Progenitor cell of endocrine pancreas (in vitro differentiated cells): ENCODE measurements at regions not wholly inside any gene's neighbourhood (a gene's known extent, or its start where the extent isn't known, plus 50 kb on each side); places are given as distances from the start of the nearest gene placed in this dataset.
"Not testable (repeated sequence)": the region's sequence is repeated elsewhere in the genome, so short reads cannot be mapped to it uniquely, and the experiment has no call there.

Experiments used
- DNase-seq: peaks from one replicate; pipeline ENCODE4 v3.0.0; 2021; ENCODE audit warnings: low spot score; ENCODE audit not compliant: unreplicated experiment
- H3K27ac Mint-ChIP-seq: 2 replicates; pipeline ENCODE4 v1.8.0; 2021; ENCODE audit warnings: mild to moderate bottlenecking, moderate library complexity, mixed read lengths
- H3K27me3 Mint-ChIP-seq: 2 replicates; pipeline ENCODE4 v1.8.0; 2021; ENCODE audit warnings: mixed read lengths
- H3K36me3 Mint-ChIP-seq: 2 replicates; pipeline ENCODE4 v1.8.0; 2022; ENCODE audit warnings: mixed read lengths; ENCODE audit not compliant: insufficient read depth
- H3K4me1 Mint-ChIP-seq: 2 replicates; pipeline ENCODE4 v1.8.0; 2021; ENCODE audit warnings: low read depth, mixed read lengths
- H3K4me3 Mint-ChIP-seq: 2 replicates; pipeline ENCODE4 v1.8.0; 2021; ENCODE audit warnings: low read depth, mild to moderate bottlenecking, moderate library complexity, mixed read lengths
- H3K9me3 Mint-ChIP-seq: 2 replicates; pipeline ENCODE4 v1.8.0; 2021; ENCODE audit warnings: low read depth, mixed read lengths
- TF ChIP-seq, protein P1 (sequence below): fragments of 200-600 bp; sonication (generic); IDR thresholded peaks from one replicate; pipeline ENCODE4 v1.5.0; 2021; ENCODE audit warnings: antibody characterized with exemption, mild to moderate bottlenecking; ENCODE audit not compliant: unreplicated experiment

DNA sequence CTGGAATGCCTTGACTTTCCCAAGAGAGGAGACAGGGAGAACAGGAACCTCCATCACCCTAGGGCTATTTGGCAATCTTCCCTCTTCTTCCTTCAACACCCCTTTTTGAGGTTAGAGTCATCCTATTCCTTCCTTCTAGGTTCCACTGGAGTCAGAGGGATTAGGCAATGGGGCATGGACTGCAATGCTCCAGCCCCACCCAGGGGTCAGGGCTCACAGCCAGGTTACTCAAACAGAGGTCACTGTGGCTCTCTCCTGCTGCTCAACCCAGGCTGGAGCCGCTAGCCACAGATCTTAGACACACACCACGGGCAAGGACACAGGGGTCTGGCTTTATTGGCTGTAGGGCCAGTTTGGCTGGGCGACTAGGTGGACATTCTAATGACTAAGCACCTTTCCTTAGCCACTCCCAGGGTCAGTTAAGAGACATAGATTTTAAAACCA is 145.5 kb upstream of the NRIP1 start:
- DNase-seq = no peak
- Mint-ChIP-seq H3K27ac (no peak overlapping the region), H3K27me3 (no peaks in the 10 kb centered on the region), H3K36me3 (no peaks in the 10 kb centered on the region), H3K4me1 (peaks cover 15% of the 10 kb centered on the region), H3K4me3 (no peak overlapping the region), H3K9me3 (no peaks in the 10 kb centered on the region)
- TF ChIP-seq, protein P1, sequence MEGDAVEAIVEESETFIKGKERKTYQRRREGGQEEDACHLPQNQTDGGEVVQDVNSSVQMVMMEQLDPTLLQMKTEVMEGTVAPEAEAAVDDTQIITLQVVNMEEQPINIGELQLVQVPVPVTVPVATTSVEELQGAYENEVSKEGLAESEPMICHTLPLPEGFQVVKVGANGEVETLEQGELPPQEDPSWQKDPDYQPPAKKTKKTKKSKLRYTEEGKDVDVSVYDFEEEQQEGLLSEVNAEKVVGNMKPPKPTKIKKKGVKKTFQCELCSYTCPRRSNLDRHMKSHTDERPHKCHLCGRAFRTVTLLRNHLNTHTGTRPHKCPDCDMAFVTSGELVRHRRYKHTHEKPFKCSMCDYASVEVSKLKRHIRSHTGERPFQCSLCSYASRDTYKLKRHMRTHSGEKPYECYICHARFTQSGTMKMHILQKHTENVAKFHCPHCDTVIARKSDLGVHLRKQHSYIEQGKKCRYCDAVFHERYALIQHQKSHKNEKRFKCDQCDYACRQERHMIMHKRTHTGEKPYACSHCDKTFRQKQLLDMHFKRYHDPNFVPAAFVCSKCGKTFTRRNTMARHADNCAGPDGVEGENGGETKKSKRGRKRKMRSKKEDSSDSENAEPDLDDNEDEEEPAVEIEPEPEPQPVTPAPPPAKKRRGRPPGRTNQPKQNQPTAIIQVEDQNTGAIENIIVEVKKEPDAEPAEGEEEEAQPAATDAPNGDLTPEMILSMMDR = no peak

DNA sequence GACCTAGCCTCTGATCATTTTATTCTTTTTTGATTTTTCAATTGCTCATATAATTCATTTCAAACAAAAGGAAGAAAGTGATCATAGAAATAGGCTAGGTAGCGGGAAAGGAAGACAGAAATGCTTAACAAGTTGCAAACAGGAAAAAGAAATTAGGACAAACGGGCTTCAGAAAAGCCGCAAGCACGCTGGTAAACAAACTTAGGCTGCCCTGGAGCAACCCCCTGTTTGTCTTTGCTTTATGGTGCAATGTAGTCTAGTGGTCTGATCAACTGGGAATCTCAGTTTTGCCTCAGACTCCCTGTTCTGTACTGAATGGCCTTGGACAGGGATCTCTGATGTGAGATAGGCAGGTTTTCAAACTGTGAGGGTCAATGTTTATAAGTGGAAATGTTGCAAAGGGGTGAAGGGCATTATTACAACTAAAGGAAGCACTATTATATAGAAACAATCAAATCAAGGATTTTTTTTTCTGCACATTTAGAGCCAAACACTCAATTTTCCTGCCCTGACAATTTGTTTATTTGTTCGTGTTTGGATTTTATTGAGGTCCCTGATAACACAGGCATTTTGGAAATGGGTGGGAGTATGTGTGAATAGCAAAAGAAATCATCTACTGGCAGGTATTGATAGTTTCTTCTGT is 146.8 kb upstream of the NRIP1 start:
- Mint-ChIP-seq H3K4me1 (peaks cover 15% of the 10 kb centered on the region), H3K27me3 (no peaks in the 10 kb centered on the region), H3K36me3 (no peaks in the 10 kb centered on the region), H3K9me3 (no peaks in the 10 kb centered on the region), H3K27ac (no peak overlapping the region), H3K4me3 (no peak overlapping the region)
- no peak for DNase-seq
- TF ChIP-seq, protein P1 = no peak

DNA sequence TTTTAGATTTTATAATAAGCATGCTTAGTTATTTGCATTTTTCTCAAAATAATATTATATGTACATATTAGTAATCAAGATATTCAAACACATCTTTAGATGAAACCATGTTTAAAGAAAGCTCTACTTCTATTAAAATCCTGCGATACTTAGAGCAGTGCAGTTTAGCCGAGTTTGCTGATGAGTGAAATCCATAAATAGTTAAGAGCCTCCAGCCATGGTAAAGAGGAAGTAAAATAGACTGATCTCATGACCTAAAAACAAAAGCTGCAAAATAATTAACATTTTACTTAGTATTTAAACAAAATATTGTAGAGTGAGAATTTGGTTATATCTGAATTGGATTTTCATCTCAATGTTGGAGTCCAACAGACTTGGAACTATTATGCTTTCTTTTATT is 147.4 kb upstream of the NRIP1 start:
- Mint-ChIP-seq H3K36me3 (no peaks in the 10 kb centered on the region), H3K27ac (no peak overlapping the region), H3K4me3 (no peak overlapping the region), H3K9me3 (no peaks in the 10 kb centered on the region), H3K27me3 (no peaks in the 10 kb centered on the region), H3K4me1 (peaks cover 15% of the 10 kb centered on the region)
- DNase-seq = no peak
- TF ChIP-seq, protein P1 = no peak

DNA sequence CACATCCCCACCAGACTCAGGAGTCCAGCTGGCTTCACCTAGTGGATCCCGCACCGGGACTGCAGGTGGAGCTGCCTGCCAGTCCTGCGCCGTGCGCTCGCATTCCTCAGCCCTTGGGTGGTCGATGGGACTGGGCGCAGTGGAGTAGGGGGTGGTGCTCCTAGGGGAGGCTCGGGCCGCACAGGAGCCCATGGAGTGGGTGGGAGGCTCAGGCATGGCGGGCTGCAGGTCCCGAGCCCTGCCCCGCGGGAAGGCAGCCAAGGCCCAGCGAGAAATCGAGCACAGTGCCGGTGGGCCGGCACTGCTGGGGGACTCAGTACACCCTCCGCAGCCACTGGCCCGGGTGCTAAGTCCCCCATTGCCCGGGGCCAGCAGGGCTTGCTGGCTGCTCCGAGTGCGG is 153.7 kb upstream of the NRIP1 start:
- peaks cover 28% of the 10 kb centered on the region for H3K4me1 Mint-ChIP-seq
- not testable (repeated sequence) for H3K27me3 Mint-ChIP-seq, H3K36me3 Mint-ChIP-seq, DNase-seq, H3K27ac Mint-ChIP-seq, H3K4me3 Mint-ChIP-seq, H3K9me3 Mint-ChIP-seq

DNA sequence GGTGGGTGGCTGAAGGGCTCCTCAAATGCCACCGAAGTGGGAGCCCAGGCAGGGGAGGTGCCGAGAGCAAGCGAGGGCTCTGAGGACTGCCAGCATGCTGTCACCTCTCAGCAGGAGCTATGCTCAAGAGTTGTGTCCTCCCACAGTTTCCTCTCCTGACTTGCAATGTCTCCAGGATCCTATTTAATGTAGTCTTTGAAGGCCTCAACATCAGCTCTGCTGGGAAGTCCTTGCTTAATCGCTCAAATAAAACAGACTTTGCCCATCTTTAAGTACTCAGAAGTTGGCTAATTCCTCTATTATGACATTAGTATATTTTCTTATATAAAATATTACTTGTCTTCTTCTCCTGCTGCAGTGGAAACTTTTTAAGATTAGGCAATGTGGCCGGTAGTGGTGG is 154.2 kb upstream of the NRIP1 start:
- no peaks in the 10 kb centered on the region for H3K27me3 Mint-ChIP-seq
- TF ChIP-seq, protein P1 = no peak
- H3K36me3 Mint-ChIP-seq = no peaks in the 10 kb centered on the region
- H3K4me1 Mint-ChIP-seq = peaks cover 31% of the 10 kb centered on the region
- H3K9me3 Mint-ChIP-seq = peaks cover 4% of the 10 kb centered on the region
- no peak for DNase-seq
- H3K4me3 Mint-ChIP-seq = no peak overlapping the region
- no peak overlapping the region for H3K27ac Mint-ChIP-seq

DNA sequence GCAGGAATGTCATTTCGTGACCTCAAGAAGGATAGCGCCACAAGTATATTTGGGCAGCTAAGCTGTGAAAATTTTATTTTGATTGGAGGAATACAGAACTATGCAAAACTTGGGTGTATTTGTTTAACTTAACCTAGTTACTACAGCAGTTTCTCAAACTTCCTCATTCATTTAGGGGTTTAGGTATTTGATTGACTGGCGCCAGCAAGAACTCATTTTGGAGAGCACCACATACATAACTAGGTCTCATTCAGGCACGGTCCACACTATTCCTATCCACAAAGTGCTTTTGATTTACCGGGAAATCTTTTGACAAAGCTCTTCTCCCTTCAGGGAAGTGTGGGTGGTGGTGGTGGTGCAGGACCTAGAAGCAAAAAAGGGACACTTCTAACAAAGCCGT is 155.1 kb upstream of the NRIP1 start:
- H3K9me3 Mint-ChIP-seq = peaks cover 6% of the 10 kb centered on the region

More for the DNA sequence above, 155.1 kb upstream of the NRIP1 start:
- peaks cover 31% of the 10 kb centered on the region for H3K4me1 Mint-ChIP-seq
- no peaks in the 10 kb centered on the region for H3K27me3 Mint-ChIP-seq
- no peaks in the 10 kb centered on the region for H3K36me3 Mint-ChIP-seq
- H3K4me3 Mint-ChIP-seq = no peak overlapping the region
- no peak overlapping the region for H3K27ac Mint-ChIP-seq
- DNase-seq = no peak
- TF ChIP-seq, protein P1 = no peak
